ENCODE measurements at regions not wholly inside any gene's neighbourhood (a gene's known extent, or its start where the extent isn't known, plus 50 kb on each side); places are given as distances from the start of the nearest gene placed in this dataset.

DNA sequence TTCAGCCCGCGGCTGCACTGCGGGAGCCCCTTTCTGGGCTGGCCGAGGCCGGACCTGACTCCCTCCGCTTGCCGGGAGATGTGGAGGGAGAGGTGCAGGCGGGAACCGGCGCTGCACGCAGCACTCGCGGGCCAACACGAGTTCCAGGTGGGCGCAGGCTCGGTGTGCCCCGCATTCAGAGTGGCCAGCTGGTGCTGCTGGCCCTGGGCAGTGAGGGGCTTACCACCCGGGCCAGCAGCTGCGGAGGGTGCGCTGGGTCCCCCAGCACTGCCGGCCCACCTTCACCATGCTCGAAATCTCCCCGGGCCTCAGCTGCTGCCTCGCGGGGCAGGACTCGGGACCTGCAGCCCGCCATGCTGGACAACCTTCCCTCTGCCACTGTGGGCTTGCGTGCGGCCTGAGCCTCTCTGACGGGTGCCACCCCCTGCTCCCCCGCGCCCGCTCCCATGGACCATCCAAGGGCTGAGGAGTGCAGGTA, 733.5 kb upstream of the CCDC54 start:
- no peaks in the 10 kb centered on the region for H3K27me3 ChIP-seq (replicated peaks in 2 of 5; ENCODE audit: control insufficient read depth in 4 of 5, insufficient read depth in 5 of 5, low read length in 4 of 5)
- H3K9me3 ChIP-seq (ENCODE audit: control extremely low read depth in 1 of 5, control insufficient read depth in 4 of 5, insufficient read depth in 2 of 5, low read depth in 1 of 5, low read length in 4 of 5) = no peaks in the 10 kb centered on the region
- no peak for DNase-seq
- ChIA-PET POLR2A (no interaction called here), CTCF (no interaction called here)
- WGBS (ENCODE audit: insufficient coverage) = 97% methylated on average over 27 of the region's 33 CpGs
- no peak overlapping the region for H3K27ac ChIP-seq (ENCODE audit: insufficient read depth in 1 of 2, low read depth in 1 of 2, low read length in 2 of 2, poor library complexity in 1 of 2, severe bottlenecking in 2 of 2)
- no peaks in the 10 kb centered on the region for H3K36me3 ChIP-seq (ENCODE audit: control insufficient read depth in 4 of 4, insufficient read depth in 4 of 4, low read length in 3 of 4)
- no peaks in the 10 kb centered on the region for H3K4me1 ChIP-seq (ENCODE audit: control extremely low read depth in 1 of 4, control insufficient read depth in 4 of 4, insufficient read depth in 4 of 4, low read length in 3 of 4)
- H3K4me3 ChIP-seq (ENCODE audit: control insufficient read depth in 1 of 7, extremely low read depth in 1 of 7, insufficient read depth in 4 of 7, low read depth in 2 of 7, low read length in 6 of 7) = no peak overlapping the region

DNA sequence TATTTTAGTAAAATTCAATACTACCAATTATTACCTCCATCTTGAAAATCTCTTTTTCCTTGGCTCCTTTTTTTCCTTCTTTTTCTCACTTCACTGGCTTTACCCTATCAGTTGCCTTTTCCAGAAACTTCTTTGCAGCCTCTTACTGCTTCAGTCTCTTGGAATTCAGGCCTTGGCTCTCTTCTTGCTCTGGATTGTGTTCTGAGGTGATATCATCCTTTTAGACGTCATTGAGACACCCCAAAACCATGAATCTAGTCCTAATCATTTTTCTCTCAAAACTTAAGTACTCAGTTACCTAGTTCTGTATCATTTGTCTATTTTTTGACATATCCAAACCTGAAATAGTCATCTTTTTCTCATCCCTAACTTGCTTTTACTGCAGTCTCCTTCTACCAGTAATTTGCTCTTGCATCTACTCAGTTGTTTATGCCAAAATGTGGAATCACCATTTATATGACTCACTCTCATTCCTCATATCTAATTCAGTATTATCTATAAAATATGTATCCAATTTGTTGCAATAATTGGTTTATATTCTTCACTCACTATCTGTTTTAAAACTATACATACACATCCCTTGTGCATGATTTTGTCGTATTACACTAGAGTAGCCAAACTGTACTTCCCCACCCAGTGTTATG, 703.2 kb upstream of the CCDC54 start:
- Histone ChIP-seq H3K9me3 (ENCODE audit: control extremely low read depth in 1 of 5, control insufficient read depth in 4 of 5, insufficient read depth in 2 of 5, low read depth in 1 of 5, low read length in 4 of 5) (no peaks in the 10 kb centered on the region), H3K27me3 (replicated peaks in 2 of 5; ENCODE audit: control insufficient read depth in 4 of 5, insufficient read depth in 5 of 5, low read length in 4 of 5) (no peaks in the 10 kb centered on the region), H3K36me3 (ENCODE audit: control insufficient read depth in 4 of 4, insufficient read depth in 4 of 4, low read length in 3 of 4) (no peaks in the 10 kb centered on the region), H3K4me3 (ENCODE audit: control insufficient read depth in 1 of 7, extremely low read depth in 1 of 7, insufficient read depth in 4 of 7, low read depth in 2 of 7, low read length in 6 of 7) (no peak overlapping the region), H3K4me1 (ENCODE audit: control extremely low read depth in 1 of 4, control insufficient read depth in 4 of 4, insufficient read depth in 4 of 4, low read length in 3 of 4) (no peaks in the 10 kb centered on the region), H3K27ac (ENCODE audit: insufficient read depth in 1 of 2, low read depth in 1 of 2, low read length in 2 of 2, poor library complexity in 1 of 2, severe bottlenecking in 2 of 2) (no peak overlapping the region)
- ChIA-PET POLR2A (no interaction called here), CTCF (no interaction called here)
- DNase-seq = no peak
- WGBS (ENCODE audit: insufficient coverage) = 80% methylated on average over 1 of the region's 2 CpGs

DNA sequence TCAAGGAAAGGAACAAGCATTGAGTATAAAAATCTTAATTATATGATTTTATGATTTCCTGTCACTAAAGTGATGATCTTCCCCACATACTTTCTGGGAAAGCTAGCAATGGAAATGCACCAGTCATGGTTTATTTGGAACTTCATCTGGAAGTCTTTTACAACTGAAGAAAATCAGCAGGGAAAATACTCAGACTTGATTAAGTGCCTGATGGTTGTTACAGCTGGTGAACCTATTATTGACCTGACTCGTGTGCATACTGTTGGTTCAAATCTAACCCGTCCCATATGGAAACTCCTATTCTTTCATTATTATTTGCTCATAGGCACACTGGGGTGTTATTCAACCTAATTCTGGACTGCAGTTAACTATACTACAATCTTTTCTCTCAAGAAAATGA, 701.8 kb upstream of the CCDC54 start:
- CTCF ChIA-PET = no interaction called here
- POLR2A ChIA-PET = no interaction called here
- Histone ChIP-seq H3K4me1 (ENCODE audit: control extremely low read depth in 1 of 4, control insufficient read depth in 4 of 4, insufficient read depth in 4 of 4, low read length in 3 of 4) (no peaks in the 10 kb centered on the region), H3K36me3 (ENCODE audit: control insufficient read depth in 4 of 4, insufficient read depth in 4 of 4, low read length in 3 of 4) (no peaks in the 10 kb centered on the region), H3K27ac (ENCODE audit: insufficient read depth in 1 of 2, low read depth in 1 of 2, low read length in 2 of 2, poor library complexity in 1 of 2, severe bottlenecking in 2 of 2) (no peak overlapping the region), H3K4me3 (ENCODE audit: control insufficient read depth in 1 of 7, extremely low read depth in 1 of 7, insufficient read depth in 4 of 7, low read depth in 2 of 7, low read length in 6 of 7) (no peak overlapping the region), H3K27me3 (replicated peaks in 2 of 5; ENCODE audit: control insufficient read depth in 4 of 5, insufficient read depth in 5 of 5, low read length in 4 of 5) (no peaks in the 10 kb centered on the region), H3K9me3 (ENCODE audit: control extremely low read depth in 1 of 5, control insufficient read depth in 4 of 5, insufficient read depth in 2 of 5, low read depth in 1 of 5, low read length in 4 of 5) (no peaks in the 10 kb centered on the region)
- DNase-seq = no peak
- whole genome bisulfite sequencing (ENCODE audit: insufficient coverage) = 94% methylated on average over 2 of the region's 2 CpGs

- H3K27ac ChIP-seq (ENCODE audit: insufficient read depth in 1 of 2, low read depth in 1 of 2, low read length in 2 of 2, poor library complexity in 1 of 2, severe bottlenecking in 2 of 2) = no peak overlapping the region
- H3K4me3 ChIP-seq (ENCODE audit: control insufficient read depth in 1 of 7, extremely low read depth in 1 of 7, insufficient read depth in 4 of 7, low read depth in 2 of 7, low read length in 6 of 7) = no peak overlapping the region
- DNase-seq = no peak
- POLR2A ChIA-PET = no interaction called here
- H3K4me1 ChIP-seq (ENCODE audit: control extremely low read depth in 1 of 4, control insufficient read depth in 4 of 4, insufficient read depth in 4 of 4, low read length in 3 of 4) = no peaks in the 10 kb centered on the region
- no peaks in the 10 kb centered on the region for H3K36me3 ChIP-seq (ENCODE audit: control insufficient read depth in 4 of 4, insufficient read depth in 4 of 4, low read length in 3 of 4)
- WGBS (ENCODE audit: insufficient coverage) = 90% methylated on average over 6 of the region's 12 CpGs
- no peaks in the 10 kb centered on the region for H3K27me3 ChIP-seq (replicated peaks in 2 of 5; ENCODE audit: control insufficient read depth in 4 of 5, insufficient read depth in 5 of 5, low read length in 4 of 5)
- CTCF ChIA-PET = no interaction called here
- no peaks in the 10 kb centered on the region for H3K9me3 ChIP-seq (ENCODE audit: control extremely low read depth in 1 of 5, control insufficient read depth in 4 of 5, insufficient read depth in 2 of 5, low read depth in 1 of 5, low read length in 4 of 5)
Observed at GRCh38 chr3:106678657-106679390, 698.4 kb upstream of the CCDC54 start.

- Histone ChIP-seq H3K27ac (ENCODE audit: insufficient read depth in 1 of 2, low read depth in 1 of 2, low read length in 2 of 2, poor library complexity in 1 of 2, severe bottlenecking in 2 of 2) (no peak overlapping the region), H3K9me3 (ENCODE audit: control extremely low read depth in 1 of 5, control insufficient read depth in 4 of 5, insufficient read depth in 2 of 5, low read depth in 1 of 5, low read length in 4 of 5) (peaks cover 0 to 1% (median 0%) of the 10 kb centered on the region in 5 experiments), H3K4me3 (ENCODE audit: control insufficient read depth in 1 of 7, extremely low read depth in 1 of 7, insufficient read depth in 4 of 7, low read depth in 2 of 7, low read length in 6 of 7) (no peak overlapping the region), H3K4me1 (ENCODE audit: control extremely low read depth in 1 of 4, control insufficient read depth in 4 of 4, insufficient read depth in 4 of 4, low read length in 3 of 4) (no peaks in the 10 kb centered on the region), H3K36me3 (ENCODE audit: control insufficient read depth in 4 of 4, insufficient read depth in 4 of 4, low read length in 3 of 4) (no peaks in the 10 kb centered on the region), H3K27me3 (replicated peaks in 2 of 5; ENCODE audit: control insufficient read depth in 4 of 5, insufficient read depth in 5 of 5, low read length in 4 of 5) (no peaks in the 10 kb centered on the region)
- POLR2A ChIA-PET = no interaction called here
- CTCF ChIA-PET = no interaction called here
- no peak for DNase-seq
Observed at GRCh38 chr3:106683953-106684620, 693.2 kb upstream of the CCDC54 start.

DNA sequence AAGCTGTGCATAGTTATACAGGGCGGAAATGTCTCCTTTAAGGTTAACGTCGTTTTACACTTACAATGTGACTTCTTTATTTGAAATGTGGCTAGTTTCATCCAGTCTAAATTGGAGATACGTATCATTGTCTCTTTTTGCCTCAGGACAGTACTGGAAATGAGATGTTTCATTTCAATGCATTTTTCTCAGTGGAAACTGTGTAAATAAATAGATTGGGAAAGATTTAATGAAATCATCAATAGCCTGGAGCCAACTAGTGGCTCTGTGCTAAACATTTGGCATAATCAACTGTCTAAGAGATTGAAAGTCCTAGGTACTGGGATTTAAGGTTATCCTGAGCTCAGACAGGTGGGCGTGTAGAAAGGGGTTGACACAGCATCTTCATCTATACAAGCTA, 691.5 kb upstream of the CCDC54 start:
- ChIA-PET CTCF (no interaction called here), POLR2A (no interaction called here)
- no peaks in the 10 kb centered on the region for H3K4me1 ChIP-seq (ENCODE audit: control extremely low read depth in 1 of 4, control insufficient read depth in 4 of 4, insufficient read depth in 4 of 4, low read length in 3 of 4)

DNA sequence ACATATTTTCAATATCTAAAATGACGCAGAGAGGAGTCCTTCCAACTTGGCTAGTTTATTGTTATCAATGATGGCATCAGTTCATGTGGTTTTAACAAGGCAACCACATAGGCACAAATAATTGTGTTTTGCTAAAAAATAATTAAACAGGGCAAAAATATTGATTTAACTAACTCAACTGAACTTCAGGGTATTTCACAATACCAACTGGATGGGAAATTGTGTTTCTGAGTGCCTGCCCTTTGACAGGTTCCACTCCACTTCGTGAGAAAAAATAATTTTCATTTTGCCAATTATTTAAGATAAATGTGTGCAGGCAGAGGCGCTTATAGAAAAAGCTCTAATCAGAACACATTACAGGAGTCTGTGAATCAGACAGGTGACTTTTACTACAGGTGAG, 689.3 kb upstream of the CCDC54 start:
- Histone ChIP-seq H3K36me3 (ENCODE audit: control insufficient read depth in 4 of 4, insufficient read depth in 4 of 4, low read length in 3 of 4) (no peaks in the 10 kb centered on the region), H3K9me3 (ENCODE audit: control extremely low read depth in 1 of 5, control insufficient read depth in 4 of 5, insufficient read depth in 2 of 5, low read depth in 1 of 5, low read length in 4 of 5) (peaks cover 0 to 1% (median 0%) of the 10 kb centered on the region in 5 experiments), H3K27me3 (replicated peaks in 2 of 5; ENCODE audit: control insufficient read depth in 4 of 5, insufficient read depth in 5 of 5, low read length in 4 of 5) (no peaks in the 10 kb centered on the region), H3K27ac (ENCODE audit: insufficient read depth in 1 of 2, low read depth in 1 of 2, low read length in 2 of 2, poor library complexity in 1 of 2, severe bottlenecking in 2 of 2) (no peak overlapping the region), H3K4me3 (ENCODE audit: control insufficient read depth in 1 of 7, extremely low read depth in 1 of 7, insufficient read depth in 4 of 7, low read depth in 2 of 7, low read length in 6 of 7) (no peak overlapping the region), H3K4me1 (ENCODE audit: control extremely low read depth in 1 of 4, control insufficient read depth in 4 of 4, insufficient read depth in 4 of 4, low read length in 3 of 4) (no peaks in the 10 kb centered on the region)
- POLR2A ChIA-PET = no interaction called here
- CTCF ChIA-PET = no interaction called here
- no peak for DNase-seq
- 80% methylated on average over 1 of the region's 3 CpGs for WGBS (ENCODE audit: insufficient coverage)

More for the DNA sequence above, 691.5 kb upstream of the CCDC54 start:
- no peaks in the 10 kb centered on the region for H3K36me3 ChIP-seq (ENCODE audit: control insufficient read depth in 4 of 4, insufficient read depth in 4 of 4, low read length in 3 of 4)
- no peak overlapping the region for H3K4me3 ChIP-seq (ENCODE audit: control insufficient read depth in 1 of 7, extremely low read depth in 1 of 7, insufficient read depth in 4 of 7, low read depth in 2 of 7, low read length in 6 of 7)
- 97% methylated on average over 4 of the region's 5 CpGs for WGBS (ENCODE audit: insufficient coverage)
- no peaks in the 10 kb centered on the region for H3K27me3 ChIP-seq (replicated peaks in 2 of 5; ENCODE audit: control insufficient read depth in 4 of 5, insufficient read depth in 5 of 5, low read length in 4 of 5)
- H3K9me3 ChIP-seq (ENCODE audit: control extremely low read depth in 1 of 5, control insufficient read depth in 4 of 5, insufficient read depth in 2 of 5, low read depth in 1 of 5, low read length in 4 of 5) = peaks cover 0 to 1% (median 0%) of the 10 kb centered on the region in 5 experiments
- no peak overlapping the region for H3K27ac ChIP-seq (ENCODE audit: insufficient read depth in 1 of 2, low read depth in 1 of 2, low read length in 2 of 2, poor library complexity in 1 of 2, severe bottlenecking in 2 of 2)
- no peak for DNase-seq

Measured in common myeloid progenitor, CD34-positive (primary cell).